ENCODE measurements at regions not wholly inside any gene's neighbourhood (a gene's known extent, or its start where the extent isn't known, plus 50 kb on each side); places are given as distances from the start of the nearest gene placed in this dataset.

DNA sequence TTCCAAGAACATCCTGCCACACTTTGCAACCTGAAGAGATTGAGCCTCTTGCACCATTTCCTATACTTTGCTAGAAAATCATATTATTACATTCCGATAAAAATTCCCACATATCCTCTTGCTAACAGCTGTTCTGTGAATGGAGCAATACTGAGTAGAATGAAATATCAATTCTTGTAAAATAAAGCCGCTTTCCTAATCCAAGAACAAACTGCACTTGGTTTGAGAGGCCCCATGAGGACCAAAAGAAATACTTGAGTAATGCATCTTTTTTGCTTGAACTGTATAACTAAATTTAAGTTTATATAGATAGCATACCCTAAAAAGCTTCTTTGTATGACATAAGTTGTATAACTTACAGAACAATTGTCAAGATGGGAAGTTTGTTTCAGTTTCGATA lies 632.4 kb upstream of the SLC8A1 start:
- no peak for DNase-seq

DNA sequence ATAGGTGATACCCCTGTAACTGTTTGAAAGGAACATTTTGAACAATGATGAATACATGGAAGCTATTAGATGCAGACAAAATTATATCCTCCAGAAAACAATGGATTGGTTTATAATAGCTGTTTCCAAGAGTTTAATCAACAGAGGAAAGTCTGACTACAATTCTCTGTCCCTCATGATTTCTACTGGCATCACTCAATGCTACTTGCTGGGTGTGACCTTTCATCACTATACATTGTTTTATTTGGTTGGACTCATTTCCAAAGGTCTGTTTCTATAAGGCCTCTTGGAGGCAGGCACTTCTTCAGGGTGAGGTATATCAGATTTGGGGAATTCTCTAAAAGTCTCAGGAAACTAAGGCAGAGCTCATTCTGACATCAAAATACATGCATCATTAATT lies 636.1 kb upstream of the SLC8A1 start:
- no peak for DNase-seq

DNA sequence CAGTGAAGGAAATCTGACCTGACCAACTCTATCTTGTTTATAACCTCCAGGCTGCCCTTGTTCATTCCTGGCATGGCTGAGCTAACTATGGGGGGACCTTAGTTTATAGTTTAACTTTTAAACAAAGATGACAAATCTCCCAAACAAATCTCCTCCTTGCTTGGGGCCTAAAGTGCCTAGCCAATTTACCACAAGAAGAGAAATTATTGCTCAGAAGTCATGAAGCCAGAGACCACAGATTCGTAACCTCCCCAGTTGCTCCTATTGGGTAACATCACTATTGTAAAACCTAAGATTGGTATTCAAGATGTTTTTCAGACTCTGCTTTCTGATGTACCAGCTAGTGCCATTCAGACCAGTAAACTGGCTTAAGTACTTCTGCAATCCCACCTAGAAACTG lies 649.4 kb upstream of the SLC8A1 start:
- DNase-seq, result no peak

DNA sequence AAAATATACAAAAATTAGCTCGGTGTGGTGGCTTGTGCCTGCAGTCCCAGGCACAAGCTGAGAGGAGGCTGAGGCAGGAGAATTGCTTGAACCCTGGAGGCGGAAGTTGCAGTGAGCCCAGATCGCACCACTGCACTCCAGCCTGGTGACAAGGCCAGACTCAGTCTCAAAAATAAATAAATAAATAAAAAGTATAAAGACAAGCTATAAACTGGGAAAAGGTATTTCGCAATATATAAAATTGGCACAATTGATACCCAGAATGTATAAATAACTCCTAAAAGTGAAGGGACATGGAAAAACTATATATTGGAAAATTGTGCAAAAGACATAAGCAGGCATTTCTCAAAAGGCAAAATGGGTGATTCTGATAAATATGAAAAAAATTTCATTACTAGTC lies 657.9 kb upstream of the SLC8A1 start:
- DNase-seq, result no peak

DNA sequence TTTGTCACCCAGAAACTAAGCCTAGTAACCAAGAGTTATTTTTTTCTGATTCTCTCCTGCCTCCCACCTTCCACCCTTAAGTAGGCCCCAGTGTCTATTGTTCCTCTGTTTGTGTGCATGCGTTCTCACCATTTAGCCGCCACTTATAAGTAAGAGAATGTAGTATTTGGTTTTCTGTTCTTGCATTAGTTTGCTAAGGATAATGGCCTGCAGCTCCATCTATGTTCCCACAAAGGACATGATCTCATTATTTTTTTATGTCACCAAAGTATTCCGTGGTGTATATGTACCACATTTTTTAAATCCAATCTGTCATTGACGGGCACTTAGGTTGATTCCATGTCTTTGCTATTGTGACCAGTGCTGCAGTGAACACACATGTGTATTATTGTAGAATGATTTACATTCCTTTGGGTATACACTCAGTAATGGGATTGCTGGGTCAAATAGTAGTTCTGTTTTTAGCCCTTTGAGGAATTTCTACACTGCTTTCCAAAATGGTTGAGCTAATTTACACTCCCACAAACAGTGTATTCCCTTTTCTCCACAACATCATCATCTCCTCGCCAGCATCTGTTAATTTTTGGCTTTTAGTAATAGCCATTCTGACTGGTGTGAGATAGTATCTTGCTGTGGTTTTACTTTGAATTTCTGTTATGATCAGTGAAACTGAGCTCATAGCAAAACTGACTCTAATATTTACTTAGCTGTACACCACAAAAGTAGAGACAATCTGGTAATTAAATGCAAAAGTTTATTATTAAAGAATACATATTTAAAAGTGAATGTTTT lies 660.1 kb upstream of the SLC8A1 start:
- DNase-seq, result no peak

DNA sequence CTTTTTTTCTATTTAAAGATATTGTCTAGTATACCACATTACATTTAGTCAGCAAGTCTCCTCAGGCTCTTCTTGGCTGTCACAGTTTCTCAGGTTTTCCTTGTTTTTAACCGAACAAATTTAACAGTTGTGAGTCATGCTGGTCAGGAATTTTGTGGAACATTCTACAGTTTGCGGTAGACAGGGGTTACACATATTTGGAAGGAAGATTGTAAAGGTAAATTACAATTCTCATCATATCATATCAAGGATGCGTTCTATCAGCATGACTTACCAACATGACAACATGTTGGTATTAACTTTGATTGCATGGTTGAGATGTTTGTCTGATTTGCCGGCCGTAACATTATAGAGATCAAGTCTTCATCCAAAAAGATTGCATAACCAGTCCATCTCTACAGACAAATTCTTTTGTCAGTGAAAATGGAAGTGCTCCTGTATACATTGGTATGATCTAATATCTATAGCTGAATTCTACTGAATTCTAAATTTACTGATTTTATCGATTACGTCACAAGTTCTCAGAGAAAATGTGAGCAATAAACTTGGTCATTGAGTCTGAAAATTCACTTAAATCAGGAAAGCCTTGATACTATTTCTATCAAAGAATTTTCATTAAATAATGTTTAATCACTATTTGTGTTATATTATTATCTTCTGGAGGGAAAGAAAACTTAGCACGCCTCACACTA lies 664.4 kb upstream of the SLC8A1 start:
- no peak for DNase-seq

DNA sequence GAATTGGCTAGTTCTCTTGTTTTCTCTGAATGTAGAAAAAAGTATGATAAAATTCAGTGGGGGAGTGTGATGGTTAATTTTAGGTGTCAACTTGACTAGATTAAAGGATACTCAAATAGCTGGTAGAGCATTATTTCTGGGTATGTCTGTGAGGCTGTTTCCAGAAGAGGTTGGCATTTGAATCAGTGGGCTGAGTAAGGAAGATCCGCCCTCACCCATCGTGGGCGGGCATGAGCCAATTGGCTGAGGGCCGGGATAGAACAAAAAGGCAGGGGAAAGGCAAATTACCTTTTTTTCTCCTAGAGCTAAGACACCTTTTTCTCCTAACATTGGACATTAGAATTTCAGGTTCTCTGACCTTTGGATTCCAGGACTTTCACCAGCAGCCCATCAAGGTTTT lies 667.6 kb upstream of the SLC8A1 start:
- no peak for DNase-seq

DNA sequence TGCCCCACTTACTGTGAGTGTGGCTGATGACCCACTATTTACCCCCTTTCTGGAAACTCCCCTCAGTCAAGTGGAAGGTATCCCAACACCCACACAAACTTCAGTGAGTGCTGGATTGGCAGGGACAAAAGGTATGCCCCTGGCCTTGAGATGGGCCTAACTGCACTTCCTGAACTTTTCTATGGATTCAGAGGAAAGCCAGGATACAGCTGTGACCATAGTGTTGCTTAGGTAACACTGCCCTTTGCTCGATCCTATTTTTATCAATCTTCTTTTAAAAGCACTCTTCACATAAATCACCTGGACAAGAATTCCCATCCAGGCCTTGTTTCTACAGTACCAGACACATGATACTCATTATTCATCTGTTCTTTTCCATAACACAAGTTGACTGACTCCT lies 671.5 kb upstream of the SLC8A1 start:
- DNase-seq, result no peak

DNA sequence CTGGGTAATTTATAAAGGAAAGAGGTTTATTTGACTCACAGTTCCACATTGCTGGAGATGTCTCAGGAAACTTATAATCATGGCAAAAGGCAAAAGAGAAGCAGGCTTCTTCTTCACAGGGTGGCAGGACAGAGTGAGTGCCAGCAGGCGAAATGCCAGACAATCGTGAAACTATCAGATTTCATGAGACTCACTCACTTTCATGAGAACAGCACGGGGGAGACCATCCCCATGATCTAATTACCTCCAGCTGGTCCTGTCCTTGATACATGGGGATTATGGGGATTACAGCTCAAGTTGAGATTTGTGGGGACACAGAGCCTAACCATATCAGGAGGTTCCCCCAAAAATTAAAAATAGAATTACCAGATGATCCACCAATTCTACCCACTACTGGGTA lies 675.5 kb upstream of the SLC8A1 start:
- DNase-seq, result no peak

DNA sequence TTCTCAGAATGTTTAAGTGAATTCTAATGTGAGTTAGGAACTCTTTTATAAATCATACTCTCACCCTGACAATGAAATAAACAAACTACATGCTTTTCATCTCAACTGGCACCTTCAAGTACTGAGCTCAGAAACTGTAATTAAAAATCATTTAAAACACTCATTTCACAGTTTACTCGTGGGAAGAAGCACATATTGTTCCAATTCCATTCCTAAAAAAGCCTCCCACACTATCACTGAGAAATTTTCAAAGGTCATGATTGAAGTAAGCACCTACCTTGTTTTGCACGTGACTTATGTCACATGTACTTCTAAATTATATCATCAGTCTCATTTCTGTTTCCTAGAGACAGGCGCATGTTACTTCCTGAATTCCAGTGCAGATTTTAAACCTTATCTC lies 678.1 kb upstream of the SLC8A1 start:
- DNase-seq, result no peak

DNA sequence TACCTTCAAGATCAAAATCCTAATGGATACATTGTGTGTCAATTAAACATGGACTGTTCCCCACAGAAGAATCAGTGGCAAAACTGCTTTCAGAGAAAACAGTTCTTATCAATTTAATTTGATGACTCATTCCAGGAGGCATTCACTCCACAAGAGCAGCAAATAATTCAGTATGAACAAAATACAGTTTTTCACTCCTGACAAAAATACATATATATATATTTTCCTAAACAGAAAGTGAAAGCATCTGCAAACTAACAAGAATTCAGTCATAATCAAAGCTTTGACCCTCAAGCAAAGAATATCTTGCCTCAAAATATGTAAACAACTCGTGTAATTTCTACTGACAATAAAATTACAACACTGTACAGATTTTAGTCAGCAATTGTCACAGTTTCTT lies 685.1 kb upstream of the SLC8A1 start:
- no peak for DNase-seq

DNA sequence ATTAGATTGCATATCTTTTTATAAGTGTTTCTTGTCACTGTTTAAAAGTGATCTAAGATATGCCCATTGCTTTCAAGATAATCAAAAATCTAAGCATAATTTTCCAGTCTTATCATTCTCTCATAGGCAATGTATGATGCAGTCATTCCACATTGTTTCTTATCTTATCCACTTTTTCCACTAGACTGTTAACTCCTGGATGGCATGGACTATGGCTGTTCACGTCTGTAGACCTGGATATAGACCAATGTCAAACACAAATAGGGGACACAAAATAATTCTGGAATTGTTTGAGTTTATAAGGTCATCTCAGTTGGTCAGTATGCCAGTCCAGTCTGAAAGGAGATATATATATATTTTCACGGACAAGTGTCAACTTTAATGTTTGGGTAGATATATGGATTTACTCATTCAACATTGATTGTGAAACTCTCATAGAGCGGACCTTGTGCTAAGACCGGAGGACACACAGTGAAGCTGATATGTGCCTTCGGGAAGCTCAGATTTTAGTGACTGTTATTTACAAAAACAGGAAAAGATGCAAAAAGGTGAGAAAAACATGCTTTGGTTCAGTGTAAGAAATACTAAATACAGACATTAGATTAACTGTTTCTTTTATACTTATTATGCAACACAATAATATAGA lies 689.4 kb upstream of the SLC8A1 start:
- no peak for DNase-seq

DNA sequence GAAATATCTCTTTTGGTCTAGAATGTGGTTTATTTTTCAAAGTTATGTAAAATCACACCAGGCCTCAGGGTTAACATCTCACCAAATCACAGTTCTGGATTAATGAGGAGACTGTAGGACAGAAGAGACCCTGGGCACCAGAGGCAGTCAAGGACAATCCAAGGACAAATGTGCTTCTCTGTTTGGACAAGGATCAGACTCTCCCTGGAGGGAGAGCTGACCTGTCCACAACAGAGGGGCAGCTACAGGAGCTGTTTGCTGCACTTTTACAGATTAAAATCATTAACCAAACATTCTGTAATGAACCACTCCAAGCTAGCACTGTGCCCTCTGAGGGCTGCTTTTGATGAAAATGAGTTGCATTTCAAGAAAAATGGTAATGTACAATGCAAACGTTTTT lies 690.6 kb upstream of the SLC8A1 start:
- no peak for DNase-seq

DNA sequence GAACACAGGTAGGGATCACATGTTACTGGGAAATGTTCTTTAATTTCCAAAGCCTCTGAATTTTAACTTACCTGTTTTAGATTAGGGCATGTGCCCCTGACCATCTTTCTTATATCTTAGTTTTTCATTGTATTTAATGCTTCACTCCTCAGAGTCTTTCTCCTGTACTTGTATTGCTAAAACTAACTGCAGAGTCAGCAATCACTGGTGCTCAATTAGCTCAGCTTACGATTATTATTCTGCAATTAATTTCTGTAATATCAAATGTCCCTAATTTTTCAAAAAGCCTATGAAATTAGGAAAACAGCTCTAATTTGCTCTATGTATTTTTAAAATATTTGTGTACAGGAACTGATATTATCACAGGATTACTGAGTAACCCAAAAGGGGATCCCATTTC lies 693.2 kb upstream of the SLC8A1 start:
- no peak for DNase-seq

DNA sequence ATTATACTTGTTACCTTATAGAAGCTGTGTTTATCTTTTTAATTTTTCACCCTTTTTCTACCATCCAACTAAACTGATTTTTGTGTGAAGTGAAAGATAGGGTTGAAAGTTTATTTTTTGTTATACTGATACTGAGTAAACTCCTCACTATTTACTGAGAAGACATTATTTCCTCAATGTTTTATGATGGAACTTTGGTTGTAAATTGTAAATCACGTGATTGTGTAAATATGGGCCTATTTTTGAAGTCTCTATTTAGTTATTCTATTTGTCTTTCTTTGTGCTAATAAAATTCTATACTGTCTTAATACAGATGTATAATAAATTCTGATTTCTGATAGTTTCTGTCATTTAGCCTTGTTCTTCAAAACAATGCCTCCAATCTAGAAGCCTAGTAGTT lies 697.2 kb upstream of the SLC8A1 start:
- DNase-seq, result no peak

DNA sequence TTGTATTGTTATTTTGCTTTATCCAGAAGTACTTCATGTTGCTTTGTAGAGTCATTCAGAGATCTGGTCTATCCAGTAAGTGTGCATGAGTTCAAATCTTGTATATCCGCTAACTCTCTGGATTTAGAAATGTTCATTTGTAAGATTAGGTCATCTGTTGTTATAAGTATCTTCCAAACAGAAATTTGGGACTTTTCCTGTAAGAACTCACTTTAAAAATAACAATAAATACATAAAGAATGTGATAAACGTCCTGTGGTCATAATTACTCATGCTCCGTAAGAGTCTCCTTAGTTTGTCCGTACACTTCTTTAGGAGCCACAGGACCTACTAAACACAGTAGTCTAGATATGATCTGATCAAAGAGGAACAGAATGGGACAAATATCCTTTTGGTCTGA lies 699.9 kb upstream of the SLC8A1 start:
- no peak for DNase-seq

DNA sequence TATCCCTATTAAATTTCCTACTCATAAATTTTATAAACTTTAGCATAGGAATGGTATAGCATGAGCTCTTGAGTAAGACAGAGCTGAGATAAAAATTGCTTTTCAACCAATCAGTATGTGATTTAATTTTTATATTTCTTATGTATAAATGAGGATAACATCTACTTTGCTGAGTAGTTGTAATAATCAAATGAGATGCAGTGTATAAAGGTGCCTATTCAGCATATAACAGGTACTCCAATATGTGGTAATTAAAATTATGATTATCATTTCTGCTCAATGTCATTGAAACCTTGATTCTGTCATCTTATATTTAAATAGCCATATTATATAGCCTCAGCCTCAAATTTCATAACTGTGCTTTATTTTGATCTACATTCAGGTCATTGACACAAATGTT lies 700.4 kb upstream of the SLC8A1 start:
- DNase-seq, result no peak

DNA sequence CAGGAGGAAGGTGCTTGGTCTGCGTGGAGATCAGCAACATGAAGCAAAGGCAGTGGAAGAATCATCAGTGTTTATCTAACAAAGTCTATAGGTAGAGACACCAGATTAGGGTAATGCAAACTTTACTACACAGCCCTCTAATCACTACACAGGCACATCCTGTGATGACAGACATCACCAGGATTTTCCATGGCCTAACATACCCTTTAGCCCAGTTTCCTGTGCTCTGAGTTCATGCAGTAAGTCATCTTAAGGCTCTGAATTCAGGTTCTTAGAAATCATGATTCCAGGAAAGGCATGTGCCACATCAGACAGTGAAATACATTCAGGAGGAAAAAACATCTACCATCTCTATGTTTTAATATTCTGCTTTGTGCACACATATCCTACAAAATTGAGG lies 708.5 kb upstream of the SLC8A1 start:
- DNase-seq, result no peak

DNA sequence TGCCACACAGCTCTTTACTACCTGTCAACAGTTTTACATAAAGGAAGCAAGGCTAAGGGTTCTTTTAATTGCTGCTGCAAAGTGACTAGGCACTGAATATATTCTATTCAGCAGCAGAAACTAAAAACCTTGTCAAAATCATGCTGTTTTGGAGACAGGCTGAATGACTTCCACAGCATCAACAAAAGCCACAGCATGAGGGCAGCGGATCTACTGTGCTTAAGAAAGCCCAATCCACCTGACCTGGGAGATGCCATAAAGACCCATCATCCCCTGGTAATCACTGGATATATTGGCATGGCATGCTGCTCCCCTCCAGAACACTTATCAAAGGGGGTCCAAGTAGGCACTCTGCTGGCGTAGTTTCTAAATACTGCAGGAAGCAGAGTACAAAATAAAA lies 715.1 kb upstream of the SLC8A1 start:
- DNase-seq, result no peak

DNA sequence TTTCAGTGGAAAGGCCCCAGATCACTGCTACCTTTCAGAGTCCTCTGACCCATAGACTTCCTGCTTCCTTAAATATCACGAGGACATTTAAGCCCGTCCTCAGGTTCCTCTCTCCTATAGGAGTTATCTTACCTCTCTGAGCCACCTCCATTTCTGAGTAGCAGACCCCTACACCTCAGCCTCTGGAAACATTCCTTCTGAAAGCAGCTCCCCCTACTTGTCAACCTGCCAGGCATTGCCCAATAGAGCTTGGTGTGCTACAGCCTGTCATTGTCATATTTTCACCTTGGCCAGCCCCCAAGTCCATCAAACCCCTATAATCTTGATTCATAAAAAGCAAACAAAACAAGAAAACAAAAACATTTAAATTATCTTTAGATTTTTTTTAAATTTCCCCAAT lies 717.9 kb upstream of the SLC8A1 start:
- DNase-seq, result no peak

DNA sequence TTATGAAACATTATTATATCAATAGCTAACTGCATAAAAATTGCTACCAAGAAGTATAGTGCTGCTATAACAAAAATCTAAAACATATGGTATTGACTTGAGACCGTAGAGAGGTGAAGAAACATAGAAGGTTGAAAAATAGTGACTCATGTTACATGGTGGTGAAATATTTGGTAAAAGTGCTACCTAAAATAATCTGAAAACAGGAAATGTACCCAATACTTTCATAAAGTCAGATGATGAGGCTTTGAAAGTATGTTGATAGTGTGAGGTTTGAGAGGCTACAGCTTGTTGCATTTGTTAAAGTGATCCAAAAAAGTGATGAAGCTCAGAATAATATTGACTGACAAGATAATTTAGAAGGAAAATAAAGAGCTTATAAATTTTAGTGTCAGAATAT lies 718.7 kb upstream of the SLC8A1 start:
- DNase-seq, result no peak

DNA sequence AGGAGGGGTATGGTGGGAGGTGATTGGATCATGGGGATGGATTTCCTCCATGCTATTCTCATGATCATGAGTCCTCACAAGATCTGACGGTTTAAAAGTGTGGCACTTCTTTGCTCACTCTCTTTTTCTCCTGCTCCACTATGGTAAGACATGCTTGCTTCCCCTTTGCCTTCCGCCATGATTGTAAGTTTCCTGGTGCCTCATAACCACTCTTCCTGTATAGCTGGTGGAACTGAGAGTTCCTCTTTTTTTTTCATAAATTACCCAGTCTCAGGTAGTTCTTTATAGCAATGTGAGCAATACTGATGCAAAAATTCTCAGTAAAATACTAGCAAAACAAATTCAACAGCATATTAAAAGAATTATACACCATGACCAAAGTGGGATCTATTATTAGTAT lies 728.5 kb upstream of the SLC8A1 start:
- no peak for DNase-seq

DNA sequence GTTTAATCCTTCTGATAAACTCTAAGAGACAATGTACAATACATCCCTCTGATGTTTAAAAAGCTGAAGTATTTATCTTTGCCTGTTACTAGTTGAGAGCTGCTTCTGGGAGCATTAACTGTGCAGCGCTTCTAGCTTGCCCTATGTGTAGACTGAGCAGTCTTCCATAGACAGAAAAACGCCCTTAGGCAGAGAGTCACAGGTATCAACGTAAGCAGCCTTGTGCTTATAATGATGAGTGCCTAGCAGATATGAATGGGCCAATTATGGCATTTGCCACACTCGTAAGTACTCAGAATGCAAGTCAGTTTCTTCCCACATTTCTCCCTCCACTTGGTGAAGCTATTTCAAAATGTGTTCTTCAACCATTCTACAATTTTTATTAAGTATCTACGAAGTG lies 731.1 kb upstream of the SLC8A1 start:
- DNase-seq, result no peak

DNA sequence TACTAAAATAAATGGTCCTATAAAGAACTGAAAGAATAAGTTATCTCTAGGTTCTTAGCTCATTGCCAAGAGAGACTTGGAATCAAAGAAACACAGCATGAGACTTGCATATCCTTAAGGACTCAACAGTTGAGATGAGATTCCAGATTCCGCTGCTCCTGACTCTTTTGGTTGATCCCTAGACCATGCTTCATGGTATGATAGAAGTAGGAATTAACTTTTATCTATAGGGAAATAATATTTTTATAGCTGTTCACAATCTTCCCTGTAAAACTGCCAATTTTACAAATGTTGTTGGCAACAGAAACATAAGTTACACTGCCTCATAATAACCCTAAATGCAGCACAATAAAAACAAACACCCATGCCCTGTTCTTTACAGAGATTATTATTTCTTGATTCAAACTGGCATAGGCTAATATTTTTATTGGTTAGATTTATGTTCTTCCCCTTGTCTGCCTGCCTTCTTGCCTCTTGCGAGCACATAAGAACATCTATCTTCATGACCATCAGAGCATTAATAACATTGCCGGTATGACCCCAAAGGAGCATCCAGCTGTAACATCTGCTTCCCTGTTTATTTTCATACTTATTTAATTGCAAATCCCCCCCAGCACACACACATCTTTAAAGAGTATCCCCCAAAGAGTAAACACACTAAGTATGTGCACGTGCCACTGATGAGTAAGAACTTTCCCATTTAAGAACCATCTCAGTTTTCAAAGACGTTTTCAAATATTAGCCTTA lies 735.7 kb upstream of the SLC8A1 start:
- DNase-seq, result no peak
